NCI-H2196 (cell line): ENCODE measurements at regions not wholly inside any gene's neighbourhood (a gene's known extent, or its start where the extent isn't known, plus 50 kb on each side); places are given as distances from the start of the nearest gene placed in this dataset.

Experiments
- DNase-seq: peaks from one replicate; lab custom pipeline; 2025; ENCODE audit not compliant: unreplicated experiment; lab: John Stamatoyannopoulos, UW

GRCh38 chr11:113584371-113584770 is 109.2 kb upstream of the DRD2 start:
- DNase-seq, result no peak

- no peak for DNase-seq
These were observed 106.5 kb upstream of the DRD2 start for GRCh38 chr11:113581713-113582112.

- DNase-seq, result no peak
These were observed 104.2 kb upstream of the DRD2 start for GRCh38 chr11:113579292-113579940.

GRCh38 chr11:113578715-113579250 is 103.6 kb upstream of the DRD2 start:
- DNase-seq, result no peak

- DNase-seq, result no peak
These were observed 102.8 kb upstream of the DRD2 start for GRCh38 chr11:113578033-113578380.

- DNase-seq, result peak; percentile 72
These were observed 102.3 kb upstream of the DRD2 start for GRCh38 chr11:113577356-113578032.

GRCh38 chr11:113574586-113574985 is 99.4 kb upstream of the DRD2 start:
- DNase-seq, result no peak

- no peak for DNase-seq
These were observed 99.0 kb upstream of the DRD2 start for GRCh38 chr11:113574171-113574570.

- DNase-seq, result no peak
These were observed 97.0 kb upstream of the DRD2 start for GRCh38 chr11:113572136-113572735.

GRCh38 chr11:113571531-113571930 is 96.3 kb upstream of the DRD2 start:
- no peak for DNase-seq

- DNase-seq, result no peak
These were observed 95.7 kb upstream of the DRD2 start for GRCh38 chr11:113570906-113571305.

- DNase-seq, result no peak
These were observed 94.2 kb upstream of the DRD2 start for GRCh38 chr11:113569391-113569790.

GRCh38 chr11:113568566-113568965 is 93.4 kb upstream of the DRD2 start:
- no peak for DNase-seq

GRCh38 chr11:113567867-113568544 is 92.8 kb upstream of the DRD2 start:
- no peak for DNase-seq

GRCh38 chr11:113567097-113567496 is 91.9 kb upstream of the DRD2 start:
- no peak for DNase-seq

- DNase-seq, result no peak
These were observed 89.4 kb upstream of the DRD2 start for GRCh38 chr11:113564527-113565130.

- no peak for DNase-seq
These were observed 88.7 kb upstream of the DRD2 start for GRCh38 chr11:113563766-113564526.

- DNase-seq, result no peak
These were observed 87.8 kb upstream of the DRD2 start for GRCh38 chr11:113562981-113563461.

- DNase-seq, result no peak
These were observed 87.4 kb upstream of the DRD2 start for GRCh38 chr11:113562576-113562975.

- no peak for DNase-seq
These were observed 82.7 kb upstream of the DRD2 start for GRCh38 chr11:113557926-113558325.
